ENCODE measurements at regions not wholly inside any gene's neighbourhood (a gene's known extent, or its start where the extent isn't known, plus 50 kb on each side); places are given as distances from the start of the nearest gene placed in this dataset.
A peak's percentile ranks its signal among the peaks of the same experiment; 100 is the strongest.

GRCh38 chr5:5979377-5979760 lies 399.0 kb downstream of the MED10 start:
- Histone ChIP-seq H3K36me3 (ENCODE audit: control insufficient read depth, insufficient read depth, low read length) (no peaks in the 10 kb centered on the region), H3K4me3 (ENCODE audit: extremely low read depth, insufficient read depth, low read length, poor library complexity, severe bottlenecking) (no peak overlapping the region), H3K4me1 (ENCODE audit: control insufficient read depth, insufficient read depth, low read length, poor library complexity, severe bottlenecking) (peaks cover 8% of the 10 kb centered on the region), H3K27ac (ENCODE audit: low read depth, low read length, severe bottlenecking) (peak overlapping the region; percentile 1), H3K9me3 (ENCODE audit: control insufficient read depth, low read length) (no peaks in the 10 kb centered on the region)
- WGBS, 2 experiments (ENCODE audit: insufficient coverage in 2 of 2) = 79 to 92% methylated on average over 3 of the region's 3 CpGs

GRCh38 chr5:5978501-5979376 lies 399.6 kb downstream of the MED10 start:
- H3K9me3 ChIP-seq (ENCODE audit: control insufficient read depth, low read length) = no peaks in the 10 kb centered on the region
- H3K4me1 ChIP-seq (ENCODE audit: control insufficient read depth, insufficient read depth, low read length, poor library complexity, severe bottlenecking) = peaks cover 8% of the 10 kb centered on the region
- H3K27ac ChIP-seq (ENCODE audit: low read depth, low read length, severe bottlenecking) = peak overlapping the region; percentile 1
- H3K4me3 ChIP-seq (ENCODE audit: extremely low read depth, insufficient read depth, low read length, poor library complexity, severe bottlenecking) = no peak overlapping the region
- WGBS, 2 experiments (ENCODE audit: insufficient coverage in 2 of 2) = 83 to 92% methylated on average over 6 to 7 of the region's 10 CpGs
- H3K36me3 ChIP-seq (ENCODE audit: control insufficient read depth, insufficient read depth, low read length) = no peaks in the 10 kb centered on the region

GRCh38 chr5:5971203-5971602 lies 407.1 kb downstream of the MED10 start:
- H3K4me3 ChIP-seq (ENCODE audit: extremely low read depth, insufficient read depth, low read length, poor library complexity, severe bottlenecking) = no peak overlapping the region
- no peaks in the 10 kb centered on the region for H3K9me3 ChIP-seq (ENCODE audit: control insufficient read depth, low read length)
- H3K4me1 ChIP-seq (ENCODE audit: control insufficient read depth, insufficient read depth, low read length, poor library complexity, severe bottlenecking) = no peaks in the 10 kb centered on the region
- WGBS, 2 experiments (ENCODE audit: insufficient coverage in 2 of 2) = 83 to 86% methylated on average over 2 to 3 of the region's 5 CpGs
- H3K36me3 ChIP-seq (ENCODE audit: control insufficient read depth, insufficient read depth, low read length) = no peaks in the 10 kb centered on the region
- H3K27ac ChIP-seq (ENCODE audit: low read depth, low read length, severe bottlenecking) = no peak overlapping the region

GRCh38 chr5:5969942-5970483 lies 408.3 kb downstream of the MED10 start:
- Histone ChIP-seq H3K36me3 (ENCODE audit: control insufficient read depth, insufficient read depth, low read length) (no peaks in the 10 kb centered on the region), H3K9me3 (ENCODE audit: control insufficient read depth, low read length) (no peaks in the 10 kb centered on the region), H3K4me3 (ENCODE audit: extremely low read depth, insufficient read depth, low read length, poor library complexity, severe bottlenecking) (no peak overlapping the region), H3K27ac (ENCODE audit: low read depth, low read length, severe bottlenecking) (no peak overlapping the region), H3K4me1 (ENCODE audit: control insufficient read depth, insufficient read depth, low read length, poor library complexity, severe bottlenecking) (no peaks in the 10 kb centered on the region)

- Histone ChIP-seq H3K27ac (ENCODE audit: low read depth, low read length, severe bottlenecking) (no peak overlapping the region), H3K4me1 (ENCODE audit: control insufficient read depth, insufficient read depth, low read length, poor library complexity, severe bottlenecking) (no peaks in the 10 kb centered on the region), H3K4me3 (ENCODE audit: extremely low read depth, insufficient read depth, low read length, poor library complexity, severe bottlenecking) (no peak overlapping the region), H3K36me3 (ENCODE audit: control insufficient read depth, insufficient read depth, low read length) (no peaks in the 10 kb centered on the region), H3K9me3 (ENCODE audit: control insufficient read depth, low read length) (peaks cover 3% of the 10 kb centered on the region)
- WGBS, 2 experiments (ENCODE audit: insufficient coverage in 2 of 2) = 95 to 96% methylated on average over 4 of the region's 4 CpGs
Observed at GRCh38 chr5:5968981-5969380, 409.4 kb downstream of the MED10 start.

- WGBS, 2 experiments (ENCODE audit: insufficient coverage in 2 of 2) = no CpG with 5 or more reads among the region's 3 CpGs
- H3K27ac ChIP-seq (ENCODE audit: low read depth, low read length, severe bottlenecking) = no peak overlapping the region
- H3K9me3 ChIP-seq (ENCODE audit: control insufficient read depth, low read length) = peaks cover 4% of the 10 kb centered on the region
- no peak overlapping the region for H3K4me3 ChIP-seq (ENCODE audit: extremely low read depth, insufficient read depth, low read length, poor library complexity, severe bottlenecking)
- no peaks in the 10 kb centered on the region for H3K4me1 ChIP-seq (ENCODE audit: control insufficient read depth, insufficient read depth, low read length, poor library complexity, severe bottlenecking)
- H3K36me3 ChIP-seq (ENCODE audit: control insufficient read depth, insufficient read depth, low read length) = no peaks in the 10 kb centered on the region
Observed at GRCh38 chr5:5967944-5968343, 410.4 kb downstream of the MED10 start.

GRCh38 chr5:5967373-5967772 lies 411.0 kb downstream of the MED10 start:
- H3K36me3 ChIP-seq (ENCODE audit: control insufficient read depth, insufficient read depth, low read length) = no peaks in the 10 kb centered on the region
- 92 to 97% methylated on average over 4 to 5 of the region's 6 CpGs for WGBS, 2 experiments (ENCODE audit: insufficient coverage in 2 of 2)
- no peak overlapping the region for H3K4me3 ChIP-seq (ENCODE audit: extremely low read depth, insufficient read depth, low read length, poor library complexity, severe bottlenecking)
- no peaks in the 10 kb centered on the region for H3K4me1 ChIP-seq (ENCODE audit: control insufficient read depth, insufficient read depth, low read length, poor library complexity, severe bottlenecking)
- H3K9me3 ChIP-seq (ENCODE audit: control insufficient read depth, low read length) = peaks cover 4% of the 10 kb centered on the region
- no peak overlapping the region for H3K27ac ChIP-seq (ENCODE audit: low read depth, low read length, severe bottlenecking)

GRCh38 chr5:5965132-5965531 lies 413.2 kb downstream of the MED10 start:
- Histone ChIP-seq H3K9me3 (ENCODE audit: control insufficient read depth, low read length) (peaks cover 4% of the 10 kb centered on the region), H3K27ac (ENCODE audit: low read depth, low read length, severe bottlenecking) (no peak overlapping the region), H3K36me3 (ENCODE audit: control insufficient read depth, insufficient read depth, low read length) (no peaks in the 10 kb centered on the region), H3K4me1 (ENCODE audit: control insufficient read depth, insufficient read depth, low read length, poor library complexity, severe bottlenecking) (no peaks in the 10 kb centered on the region), H3K4me3 (ENCODE audit: extremely low read depth, insufficient read depth, low read length, poor library complexity, severe bottlenecking) (no peak overlapping the region)
- 59 to 77% methylated on average over 2 to 5 of the region's 5 CpGs for WGBS, 2 experiments (ENCODE audit: insufficient coverage in 2 of 2)

- H3K36me3 ChIP-seq (ENCODE audit: control insufficient read depth, insufficient read depth, low read length) = no peaks in the 10 kb centered on the region
- 87 to 88% methylated on average over 4 of the region's 4 CpGs for WGBS, 2 experiments (ENCODE audit: insufficient coverage in 2 of 2)
- H3K9me3 ChIP-seq (ENCODE audit: control insufficient read depth, low read length) = peaks cover 4% of the 10 kb centered on the region
- no peak overlapping the region for H3K4me3 ChIP-seq (ENCODE audit: extremely low read depth, insufficient read depth, low read length, poor library complexity, severe bottlenecking)
- no peaks in the 10 kb centered on the region for H3K4me1 ChIP-seq (ENCODE audit: control insufficient read depth, insufficient read depth, low read length, poor library complexity, severe bottlenecking)
- H3K27ac ChIP-seq (ENCODE audit: low read depth, low read length, severe bottlenecking) = no peak overlapping the region
Observed at GRCh38 chr5:5964347-5964746, 414.0 kb downstream of the MED10 start.

- Histone ChIP-seq H3K27ac (ENCODE audit: low read depth, low read length, severe bottlenecking) (no peak overlapping the region), H3K4me3 (ENCODE audit: extremely low read depth, insufficient read depth, low read length, poor library complexity, severe bottlenecking) (no peak overlapping the region), H3K9me3 (ENCODE audit: control insufficient read depth, low read length) (peaks cover 3% of the 10 kb centered on the region), H3K4me1 (ENCODE audit: control insufficient read depth, insufficient read depth, low read length, poor library complexity, severe bottlenecking) (no peaks in the 10 kb centered on the region), H3K36me3 (ENCODE audit: control insufficient read depth, insufficient read depth, low read length) (no peaks in the 10 kb centered on the region)
- WGBS, 2 experiments (ENCODE audit: insufficient coverage in 2 of 2) = 91 to 97% methylated on average over 2 of the region's 2 CpGs
Observed at GRCh38 chr5:5957737-5958136, 420.6 kb downstream of the MED10 start.

- H3K4me3 ChIP-seq (ENCODE audit: extremely low read depth, insufficient read depth, low read length, poor library complexity, severe bottlenecking) = no peak overlapping the region
- no peaks in the 10 kb centered on the region for H3K36me3 ChIP-seq (ENCODE audit: control insufficient read depth, insufficient read depth, low read length)
- H3K9me3 ChIP-seq (ENCODE audit: control insufficient read depth, low read length) = peaks cover 3% of the 10 kb centered on the region
- WGBS, 2 experiments (ENCODE audit: insufficient coverage in 2 of 2) = 86 to 93% methylated on average over 7 to 8 of the region's 9 CpGs
- no peak overlapping the region for H3K27ac ChIP-seq (ENCODE audit: low read depth, low read length, severe bottlenecking)
- no peaks in the 10 kb centered on the region for H3K4me1 ChIP-seq (ENCODE audit: control insufficient read depth, insufficient read depth, low read length, poor library complexity, severe bottlenecking)
Observed at GRCh38 chr5:5954275-5954598, 424.1 kb downstream of the MED10 start.

All from mesodermal cell (in vitro differentiated cells).